Breast epithelium (tissue), 3 donors: ENCODE measurements at regions not wholly inside any gene's neighbourhood (a gene's known extent, or its start where the extent isn't known, plus 50 kb on each side); places are given as distances from the start of the nearest gene placed in this dataset.

Source experiments
- POLR2A ChIP-seq: fragments of 450-650 bp; IDR thresholded peaks from one replicate; pipeline ENCODE4 v1.6.1; 2016; ENCODE audit warnings: antibody characterized with exemption, mild to moderate bottlenecking, moderate library complexity
- POLR2AphosphoS5 ChIP-seq, 3 donors: sonication (generic); formaldehyde crosslinking; IDR thresholded peaks; one replicate each; pipeline ENCODE4 v1.6.1; 2017; ENCODE audit warnings: antibody characterized with exemption in 3 of 3
- TF ChIP-seq, protein P1 (sequence below), 3 donors: fragments of 450-650 bp; IDR thresholded peaks; one replicate each; pipeline ENCODE4 v1.5.1; 2016 to 2017; ENCODE audit warnings: antibody characterized with exemption in 3 of 3, mild to moderate bottlenecking in 3 of 3, moderate library complexity in 3 of 3

DNA sequence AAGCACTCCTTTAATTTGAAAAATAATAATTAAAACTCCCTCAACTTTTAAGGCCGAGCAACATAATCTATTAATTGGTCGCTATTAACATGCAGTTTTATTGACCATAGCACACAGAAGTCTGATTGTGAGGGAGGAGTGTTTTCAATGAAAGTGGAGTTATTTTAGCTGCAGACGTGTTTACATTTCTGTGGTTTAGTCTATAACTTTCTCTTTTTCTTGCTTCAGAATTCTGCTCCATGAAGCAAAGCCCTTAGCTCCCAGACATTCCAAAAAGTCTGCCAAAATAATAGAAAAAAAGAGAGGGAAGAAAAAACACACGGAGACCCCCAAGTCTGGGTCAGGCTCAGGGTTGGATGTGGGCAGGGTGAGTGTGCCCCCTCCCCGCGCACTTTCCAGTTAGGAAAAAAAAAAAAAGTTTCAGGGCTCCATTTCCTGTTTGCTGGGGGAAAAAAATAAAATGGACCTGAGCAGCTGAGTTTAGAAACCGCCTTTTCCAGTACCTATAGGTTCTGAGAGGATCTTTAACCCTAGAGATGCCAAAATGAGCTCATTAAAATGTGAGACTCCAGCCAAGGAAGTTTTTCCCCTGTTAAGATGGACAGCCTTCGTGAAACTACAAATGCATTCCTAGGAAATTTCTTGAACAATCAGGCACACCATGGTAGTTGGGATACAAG, 143.7 kb upstream of the ETS2 start:
- TF ChIP-seq, protein P1, sequence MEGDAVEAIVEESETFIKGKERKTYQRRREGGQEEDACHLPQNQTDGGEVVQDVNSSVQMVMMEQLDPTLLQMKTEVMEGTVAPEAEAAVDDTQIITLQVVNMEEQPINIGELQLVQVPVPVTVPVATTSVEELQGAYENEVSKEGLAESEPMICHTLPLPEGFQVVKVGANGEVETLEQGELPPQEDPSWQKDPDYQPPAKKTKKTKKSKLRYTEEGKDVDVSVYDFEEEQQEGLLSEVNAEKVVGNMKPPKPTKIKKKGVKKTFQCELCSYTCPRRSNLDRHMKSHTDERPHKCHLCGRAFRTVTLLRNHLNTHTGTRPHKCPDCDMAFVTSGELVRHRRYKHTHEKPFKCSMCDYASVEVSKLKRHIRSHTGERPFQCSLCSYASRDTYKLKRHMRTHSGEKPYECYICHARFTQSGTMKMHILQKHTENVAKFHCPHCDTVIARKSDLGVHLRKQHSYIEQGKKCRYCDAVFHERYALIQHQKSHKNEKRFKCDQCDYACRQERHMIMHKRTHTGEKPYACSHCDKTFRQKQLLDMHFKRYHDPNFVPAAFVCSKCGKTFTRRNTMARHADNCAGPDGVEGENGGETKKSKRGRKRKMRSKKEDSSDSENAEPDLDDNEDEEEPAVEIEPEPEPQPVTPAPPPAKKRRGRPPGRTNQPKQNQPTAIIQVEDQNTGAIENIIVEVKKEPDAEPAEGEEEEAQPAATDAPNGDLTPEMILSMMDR (IDR thresholded peaks at IDR 0.05), result no peak
- no peak for TF ChIP-seq POLR2AphosphoS5 (IDR thresholded peaks at IDR 0.05)
- no peak for TF ChIP-seq POLR2A
